SK-N-SH treated with all-trans-retinoic acid at 6 μM for 48 hours (cell line): ENCODE measurements at regions not wholly inside any gene's neighbourhood (a gene's known extent, or its start where the extent isn't known, plus 50 kb on each side); places are given as distances from the start of the nearest gene placed in this dataset.

Source experiments
- BACH2 ChIP-seq: fragments of 250-450 bp; sonication (Bioruptor Pico); IDR thresholded peaks from 2 replicates; pipeline ENCODE4 v1.9.0; 2021; ENCODE audit warnings: mild to moderate bottlenecking, borderline replicate concordance
- CREB5 ChIP-seq: fragments of 250-450 bp; sonication (Bioruptor Pico); IDR thresholded peaks from 2 replicates; pipeline ENCODE4 v1.5.1; 2020; ENCODE audit warnings: low read depth, mild to moderate bottlenecking, moderate library complexity
- CSRNP3 ChIP-seq: fragments of 250-450 bp; sonication (Bioruptor Pico); IDR thresholded peaks from 2 replicates; pipeline ENCODE4 v1.5.1; 2021; ENCODE audit warnings: mild to moderate bottlenecking, moderate library complexity
- ESRRG ChIP-seq: fragments of 250-450 bp; sonication (Bioruptor Pico); IDR thresholded peaks from 2 replicates; pipeline ENCODE4 v1.6.1; 2021; ENCODE audit warnings: mild to moderate bottlenecking
- POU6F1 ChIP-seq: fragments of 250-450 bp; sonication (Bioruptor Pico); IDR thresholded peaks from 2 replicates; pipeline ENCODE4 v1.8.0; 2021; ENCODE audit warnings: low read depth, mild to moderate bottlenecking, moderate library complexity, borderline replicate concordance
- PPARA ChIP-seq: fragments of 250-450 bp; sonication (Bioruptor Pico); IDR thresholded peaks from 2 replicates; pipeline ENCODE4 v1.5.0; 2020; ENCODE audit warnings: mild to moderate bottlenecking, borderline replicate concordance
- TCF4 ChIP-seq: fragments of 250-450 bp; sonication (Bioruptor Pico); IDR thresholded peaks from 2 replicates; pipeline ENCODE4 v1.8.0; 2021; ENCODE audit warnings: mild to moderate bottlenecking, moderate library complexity, borderline replicate concordance
- TOX ChIP-seq: fragments of 250-450 bp; sonication (Bioruptor Pico); IDR thresholded peaks from 2 replicates; pipeline ENCODE4 v1.8.0; 2021; ENCODE audit warnings: mild to moderate bottlenecking, moderate library complexity, borderline replicate concordance
- ZC3H10 ChIP-seq: fragments of 250-450 bp; sonication (Bioruptor Pico); IDR thresholded peaks from 2 replicates; pipeline ENCODE4 v1.5.1; 2021; ENCODE audit warnings: mild to moderate bottlenecking, moderate library complexity
- ZNF70 ChIP-seq: fragments of 450-650 bp; formaldehyde crosslinking; IDR thresholded peaks from 2 replicates; pipeline ENCODE4 v1.5.0; 2020; ENCODE audit warnings: mild to moderate bottlenecking, moderate library complexity
- TF ChIP-seq, protein P1 (sequence below): fragments of 250-450 bp; sonication (Bioruptor Pico); IDR thresholded peaks from 2 replicates; pipeline ENCODE4 v1.8.0; 2020; ENCODE audit warnings: mild to moderate bottlenecking, moderate library complexity, borderline replicate concordance

DNA sequence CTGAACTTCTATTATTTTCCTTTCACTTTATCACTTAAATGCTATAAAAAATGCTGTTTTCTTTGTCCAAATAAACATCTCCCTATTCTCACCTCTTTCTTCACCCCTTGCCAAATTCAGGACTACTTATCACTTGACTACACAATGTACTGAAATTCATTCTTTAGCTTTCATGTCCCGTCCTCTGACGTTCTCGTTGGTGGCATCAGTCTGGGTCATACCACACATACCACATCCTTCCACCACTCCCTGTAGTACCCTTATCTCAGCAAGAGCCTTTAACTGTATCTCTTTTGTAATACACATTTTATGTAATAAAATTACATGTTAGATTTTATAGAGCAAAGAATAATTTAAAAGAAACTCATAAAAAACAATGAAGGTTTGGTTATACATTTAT, 231.1 kb upstream of the PAPPA start:
- no peak for TF ChIP-seq ZC3H10 (CRISPR knock-in tag)
- no peak for TF ChIP-seq PPARA (CRISPR knock-in tag)
- no peak for TF ChIP-seq ESRRG (CRISPR knock-in tag)
- no peak for TF ChIP-seq TCF4 (CRISPR knock-in tag)
- no peak for TF ChIP-seq TOX (CRISPR knock-in tag)
- no peak for TF ChIP-seq CSRNP3 (CRISPR knock-in tag)
- TF ChIP-seq POU6F1 (CRISPR knock-in tag), result no peak
- no peak for TF ChIP-seq ZNF70 (CRISPR knock-in tag)
- TF ChIP-seq BACH2, result no peak
- TF ChIP-seq, protein P1, sequence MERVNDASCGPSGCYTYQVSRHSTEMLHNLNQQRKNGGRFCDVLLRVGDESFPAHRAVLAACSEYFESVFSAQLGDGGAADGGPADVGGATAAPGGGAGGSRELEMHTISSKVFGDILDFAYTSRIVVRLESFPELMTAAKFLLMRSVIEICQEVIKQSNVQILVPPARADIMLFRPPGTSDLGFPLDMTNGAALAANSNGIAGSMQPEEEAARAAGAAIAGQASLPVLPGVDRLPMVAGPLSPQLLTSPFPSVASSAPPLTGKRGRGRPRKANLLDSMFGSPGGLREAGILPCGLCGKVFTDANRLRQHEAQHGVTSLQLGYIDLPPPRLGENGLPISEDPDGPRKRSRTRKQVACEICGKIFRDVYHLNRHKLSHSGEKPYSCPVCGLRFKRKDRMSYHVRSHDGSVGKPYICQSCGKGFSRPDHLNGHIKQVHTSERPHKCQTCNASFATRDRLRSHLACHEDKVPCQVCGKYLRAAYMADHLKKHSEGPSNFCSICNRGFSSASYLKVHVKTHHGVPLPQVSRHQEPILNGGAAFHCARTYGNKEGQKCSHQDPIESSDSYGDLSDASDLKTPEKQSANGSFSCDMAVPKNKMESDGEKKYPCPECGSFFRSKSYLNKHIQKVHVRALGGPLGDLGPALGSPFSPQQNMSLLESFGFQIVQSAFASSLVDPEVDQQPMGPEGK, result no peak
- TF ChIP-seq CREB5 (CRISPR knock-in tag), result no peak
